Upper lobe of left lung (tissue), 6 donors: ENCODE measurements at regions not wholly inside any gene's neighbourhood (a gene's known extent, or its start where the extent isn't known, plus 50 kb on each side); places are given as distances from the start of the nearest gene placed in this dataset.

ENCODE experiments used
- ATAC-seq, 2 donors: fragments of 200-7000 bp; cut with Tn5 transposase; one replicate each; pipeline ENCODE4 v1.9.1; 2022; ENCODE audit warnings: mild to moderate bottlenecking in 2 of 2, moderate library complexity in 2 of 2; ENCODE audit not compliant: low FRiP score in 2 of 2
- DNase-seq, 2 donors: peaks; one replicate each; pipeline ENCODE4 v3.0.0-alpha.2; 2019 to 2020
- H3K27ac ChIP-seq, 4 donors: fragments of 200-600 bp; sonication (generic); one replicate each; pipeline ENCODE4 v1.5.1; 2016 to 2019
- H3K27me3 ChIP-seq, 4 donors: fragments of 200-600 bp; sonication (generic); one replicate each; pipeline ENCODE4 v1.5.1; 2017 to 2019
- H3K36me3 ChIP-seq, 4 donors: fragments of 200-600 bp; sonication (generic); one replicate each; pipeline ENCODE4 v1.5.1; 2016 to 2019
- H3K4me1 ChIP-seq, 4 donors: fragments of 200-600 bp; sonication (generic); one replicate each; pipeline ENCODE4 v1.5.1; 2018 to 2019
- H3K4me3 ChIP-seq, 4 donors: fragments of 200-600 bp; sonication (generic); one replicate each; pipeline ENCODE4 v1.5.1; 2017 to 2019; ENCODE audit warnings: mild to moderate bottlenecking in 2 of 4, moderate library complexity in 1 of 4
- H3K9me3 ChIP-seq, 4 donors: fragments of 200-600 bp; sonication (generic); one replicate each; pipeline ENCODE4 v1.5.1; 2018 to 2019
- EP300 ChIP-seq, 4 donors: sonication (generic); formaldehyde crosslinking; IDR thresholded peaks; one replicate each; pipeline ENCODE4 v1.5.1; 2017; ENCODE audit warnings: antibody characterized with exemption in 4 of 4, control low read depth in 2 of 4
- POLR2A ChIP-seq, 4 donors: fragments of 450-650 bp; IDR thresholded peaks; one replicate each; pipeline ENCODE4 v1.5.1; 2016 to 2017; ENCODE audit warnings: antibody characterized with exemption in 4 of 4, mild to moderate bottlenecking in 2 of 4
- POLR2AphosphoS5 ChIP-seq, 2 donors: sonication (generic); formaldehyde crosslinking; IDR thresholded peaks; one replicate each; pipeline ENCODE4 v1.5.1; 2017; ENCODE audit warnings: antibody characterized with exemption in 2 of 2
- WGBS, 2 donors: methylation state at CpG; one replicate each; pipeline ENCODE4 v1.1.5; 2017 to 2018; 5-methylcytosine and 5-hydroxymethylcytosine counted together
- TF ChIP-seq, protein P1 (sequence below), 6 experiments: fragments of 450-650 bp in 4 of 6; fragments of 200-600 bp in 2 of 6; sonication (generic) in 2 of 6; IDR thresholded peaks; one replicate each; pipeline ENCODE4 v1.5.1; 2016 to 2019; ENCODE audit warnings: antibody characterized with exemption in 6 of 6
- donor health status: DM: no; HTN: no; CAD: no; lungs with moderate emphysema.
- donor health status: DM: no; HTN: yes; CAD: no; lungs with severe emphysema.

DNA sequence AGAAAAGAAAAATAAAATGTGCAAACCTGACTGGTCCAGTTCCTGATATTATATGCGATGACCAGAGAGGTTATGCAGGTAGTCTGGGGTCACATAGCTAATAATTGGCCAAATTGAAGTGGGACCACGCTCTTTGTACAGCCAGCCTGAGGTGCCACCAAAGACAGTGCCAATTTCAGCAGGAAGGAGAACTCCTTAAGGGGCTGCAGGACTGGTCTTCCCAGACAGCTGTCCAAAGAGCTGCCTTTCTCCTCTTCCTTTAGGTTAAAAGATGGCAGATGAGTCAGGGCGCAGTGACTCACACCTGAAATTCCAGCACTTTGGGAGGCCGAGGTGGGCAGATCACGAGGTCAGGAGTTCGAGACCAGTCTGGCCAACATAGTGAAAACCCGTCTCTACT lies 95.5 kb downstream of the ACKR3 start:
- no peak overlapping the region for H3K27ac ChIP-seq
- 85 to 95% methylated on average over 7 of the region's 7 CpGs for WGBS, 2 donors
- ATAC-seq, result no peak
- no peak for DNase-seq
- no peak overlapping the region for H3K4me3 ChIP-seq
- no peaks in the 10 kb centered on the region for H3K36me3 ChIP-seq
- peaks cover 0 to 3% (median 0%) of the 10 kb centered on the region in 4 donors for H3K9me3 ChIP-seq
- no peaks in the 10 kb centered on the region for H3K4me1 ChIP-seq
- TF ChIP-seq EP300 (IDR thresholded peaks at IDR 0.05), result no peak
- no peak for TF ChIP-seq POLR2AphosphoS5 (IDR thresholded peaks at IDR 0.05)
- no peak for TF ChIP-seq POLR2A (IDR thresholded peaks at IDR 0.05)
- TF ChIP-seq, protein P1, sequence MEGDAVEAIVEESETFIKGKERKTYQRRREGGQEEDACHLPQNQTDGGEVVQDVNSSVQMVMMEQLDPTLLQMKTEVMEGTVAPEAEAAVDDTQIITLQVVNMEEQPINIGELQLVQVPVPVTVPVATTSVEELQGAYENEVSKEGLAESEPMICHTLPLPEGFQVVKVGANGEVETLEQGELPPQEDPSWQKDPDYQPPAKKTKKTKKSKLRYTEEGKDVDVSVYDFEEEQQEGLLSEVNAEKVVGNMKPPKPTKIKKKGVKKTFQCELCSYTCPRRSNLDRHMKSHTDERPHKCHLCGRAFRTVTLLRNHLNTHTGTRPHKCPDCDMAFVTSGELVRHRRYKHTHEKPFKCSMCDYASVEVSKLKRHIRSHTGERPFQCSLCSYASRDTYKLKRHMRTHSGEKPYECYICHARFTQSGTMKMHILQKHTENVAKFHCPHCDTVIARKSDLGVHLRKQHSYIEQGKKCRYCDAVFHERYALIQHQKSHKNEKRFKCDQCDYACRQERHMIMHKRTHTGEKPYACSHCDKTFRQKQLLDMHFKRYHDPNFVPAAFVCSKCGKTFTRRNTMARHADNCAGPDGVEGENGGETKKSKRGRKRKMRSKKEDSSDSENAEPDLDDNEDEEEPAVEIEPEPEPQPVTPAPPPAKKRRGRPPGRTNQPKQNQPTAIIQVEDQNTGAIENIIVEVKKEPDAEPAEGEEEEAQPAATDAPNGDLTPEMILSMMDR (IDR thresholded peaks at IDR 0.05), result no peak
- no peaks in the 10 kb centered on the region for H3K27me3 ChIP-seq

DNA sequence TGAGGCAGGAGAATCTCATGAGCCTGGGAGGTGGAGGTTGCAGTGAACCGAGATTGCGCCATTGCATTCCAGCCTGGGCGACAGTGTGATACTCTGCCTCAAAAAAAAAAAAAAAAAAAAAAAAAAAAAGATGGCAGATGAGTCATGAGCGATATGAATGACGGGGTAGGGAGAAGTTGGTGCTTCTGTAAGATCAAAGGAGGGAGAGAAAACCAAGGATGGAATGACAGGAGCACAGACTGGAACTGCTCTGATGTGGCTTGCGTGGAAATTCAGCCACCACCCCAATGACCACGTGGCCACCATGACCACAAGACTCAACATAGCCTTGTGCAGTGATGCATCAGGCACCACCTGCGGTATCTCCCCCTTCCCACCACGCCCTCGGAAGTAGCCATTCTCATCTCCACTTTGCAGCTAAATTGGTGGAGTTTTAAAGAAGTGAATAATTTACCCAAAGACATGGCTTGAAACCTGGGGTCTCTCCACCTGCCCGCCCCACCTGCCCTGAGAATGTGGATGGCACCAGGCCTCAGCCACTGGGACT lies 96.0 kb downstream of the ACKR3 start:
- peaks cover 0 to 3% (median 0%) of the 10 kb centered on the region in 4 donors for H3K9me3 ChIP-seq
- no peaks in the 10 kb centered on the region for H3K4me1 ChIP-seq
- no peak overlapping the region for H3K4me3 ChIP-seq
- WGBS, 2 donors, result 87 to 92% methylated on average over 11 of the region's 11 CpGs
- no peak overlapping the region for H3K27ac ChIP-seq
- TF ChIP-seq POLR2A (IDR thresholded peaks at IDR 0.05) (no peak), EP300 (IDR thresholded peaks at IDR 0.05) (no peak), POLR2AphosphoS5 (IDR thresholded peaks at IDR 0.05) (no peak)
- TF ChIP-seq, protein P1 (IDR thresholded peaks at IDR 0.05), result no peak
- H3K36me3 ChIP-seq, result no peaks in the 10 kb centered on the region
- DNase-seq (no peak), ATAC-seq (no peak)
- no peaks in the 10 kb centered on the region for H3K27me3 ChIP-seq

DNA sequence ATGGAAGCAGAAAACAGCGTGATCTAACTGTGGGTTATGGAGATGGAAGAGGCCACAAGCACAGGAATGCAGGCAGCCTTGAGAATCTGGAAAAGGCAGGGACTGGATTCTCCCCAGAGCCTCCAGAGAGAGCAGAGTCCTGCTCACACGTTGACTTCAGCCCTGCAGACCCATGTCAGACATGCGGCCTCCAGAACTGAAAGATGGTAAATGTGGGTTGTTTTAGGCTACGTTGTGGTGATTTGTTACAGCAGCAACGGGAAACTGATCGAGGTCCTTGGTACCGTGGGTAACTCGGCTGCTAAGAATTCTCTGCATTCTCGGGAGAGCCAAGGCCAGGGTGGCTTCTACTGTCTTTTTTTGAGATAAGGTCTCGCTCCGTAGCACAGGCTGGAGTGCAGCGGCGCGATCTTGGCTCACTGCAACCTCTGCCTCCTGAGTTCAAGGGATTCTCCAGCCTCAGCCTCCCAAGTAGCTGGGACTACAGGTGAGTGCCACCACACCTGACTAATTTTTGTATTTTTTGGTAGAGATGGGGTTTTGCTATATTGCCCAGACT lies 97.1 kb downstream of the ACKR3 start:
- Histone ChIP-seq H3K4me3 (no peak overlapping the region), H3K27ac (no peak overlapping the region), H3K27me3 (no peaks in the 10 kb centered on the region), H3K36me3 (no peaks in the 10 kb centered on the region), H3K9me3 (peaks cover 0 to 3% (median 0%) of the 10 kb centered on the region in 4 donors), H3K4me1 (no peaks in the 10 kb centered on the region)
- ATAC-seq, result no peak
- DNase-seq, result no peak
- TF ChIP-seq POLR2A (IDR thresholded peaks at IDR 0.05), result no peak
- TF ChIP-seq, protein P1 (IDR thresholded peaks at IDR 0.05), result no peak
- TF ChIP-seq POLR2AphosphoS5 (IDR thresholded peaks at IDR 0.05), result no peak
- no peak for TF ChIP-seq EP300 (IDR thresholded peaks at IDR 0.05)
- 91 to 92% methylated on average over 14 of the region's 14 CpGs for WGBS, 2 donors

DNA sequence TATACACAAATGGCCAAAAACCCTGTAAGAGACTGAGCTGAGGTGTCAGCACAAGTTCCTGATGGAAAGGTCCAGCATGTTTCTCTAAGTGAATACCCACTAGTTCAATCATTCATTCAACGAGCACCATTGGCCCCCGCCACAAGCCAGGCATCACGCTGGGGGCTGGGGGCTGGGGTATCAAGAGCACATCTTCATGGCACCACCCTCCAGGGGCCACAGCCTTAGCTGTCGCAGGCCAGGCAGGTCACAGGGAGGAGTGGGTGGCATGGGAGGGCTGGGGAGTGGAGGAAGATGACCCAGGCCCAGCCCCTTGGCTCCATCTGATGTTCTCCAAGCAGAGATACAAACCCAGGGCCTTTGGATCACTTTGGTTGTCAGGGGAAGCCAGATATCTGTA lies 97.9 kb downstream of the ACKR3 start:
- no peaks in the 10 kb centered on the region for H3K4me1 ChIP-seq
- WGBS, 2 donors, result 93 to 96% methylated on average over 4 of the region's 4 CpGs
- H3K36me3 ChIP-seq, result no peaks in the 10 kb centered on the region
- no peak overlapping the region for H3K4me3 ChIP-seq
- DNase-seq, result no peak
- H3K27ac ChIP-seq, result no peak overlapping the region
- TF ChIP-seq POLR2A (IDR thresholded peaks at IDR 0.05), result no peak
- TF ChIP-seq, protein P1 (IDR thresholded peaks at IDR 0.05), result no peak
- TF ChIP-seq EP300 (IDR thresholded peaks at IDR 0.05), result no peak
- TF ChIP-seq POLR2AphosphoS5 (IDR thresholded peaks at IDR 0.05), result no peak
- ATAC-seq, result no peak
- no peaks in the 10 kb centered on the region for H3K27me3 ChIP-seq
- peaks cover 0 to 3% (median 0%) of the 10 kb centered on the region in 4 donors for H3K9me3 ChIP-seq

DNA sequence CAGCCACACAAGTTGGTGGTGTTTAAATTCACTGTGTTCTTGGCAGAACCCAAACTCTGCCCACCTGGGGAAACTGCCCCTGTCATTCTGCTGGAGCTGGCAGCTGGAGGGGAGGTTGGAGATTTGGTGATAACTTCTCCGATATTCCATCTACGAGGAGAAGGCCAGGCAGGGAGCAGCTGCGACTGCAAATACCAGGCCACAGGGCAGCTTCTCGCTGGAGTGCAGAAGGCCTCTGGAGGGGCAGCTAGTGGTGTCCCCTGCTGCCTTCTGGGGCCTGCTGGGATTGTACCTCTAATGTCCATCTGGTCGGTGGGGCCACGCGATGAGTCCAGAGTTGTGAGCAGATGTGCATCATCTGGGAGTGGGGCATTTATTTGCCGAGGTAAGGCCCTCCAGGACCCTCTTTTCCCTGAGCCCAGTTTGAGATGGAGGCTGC lies 98.9 kb downstream of the ACKR3 start:
- Histone ChIP-seq H3K4me1 (no peaks in the 10 kb centered on the region), H3K27ac (no peak overlapping the region), H3K4me3 (no peak overlapping the region), H3K9me3 (peaks cover 0 to 3% (median 0%) of the 10 kb centered on the region in 4 donors), H3K27me3 (no peaks in the 10 kb centered on the region), H3K36me3 (no peaks in the 10 kb centered on the region)
- WGBS, 2 donors, result 91 to 96% methylated on average over 4 to 7 of the region's 8 CpGs
- no peak for TF ChIP-seq POLR2A (IDR thresholded peaks at IDR 0.05)
- TF ChIP-seq, protein P1 (IDR thresholded peaks at IDR 0.05), result no peak
- TF ChIP-seq EP300 (IDR thresholded peaks at IDR 0.05), result no peak
- no peak for TF ChIP-seq POLR2AphosphoS5 (IDR thresholded peaks at IDR 0.05)
- DNase-seq, result no peak
- no peak for ATAC-seq
